CD4-positive, alpha-beta T cell treated with Interleukin-12 subunit alpha and Interleukin-12 subunit beta, for 1 hour (primary cell): ENCODE measurements at regions not wholly inside any gene's neighbourhood (a gene's known extent, or its start where the extent isn't known, plus 50 kb on each side); places are given as distances from the start of the nearest gene placed in this dataset.
"Not testable (repeated sequence)": the region's sequence is repeated elsewhere in the genome, so short reads cannot be mapped to it uniquely, and the experiment has no call there.

Experiments
- DNase-seq: peaks from one replicate; pipeline ENCODE4 v3.0.0-alpha.2; 2020

DNA sequence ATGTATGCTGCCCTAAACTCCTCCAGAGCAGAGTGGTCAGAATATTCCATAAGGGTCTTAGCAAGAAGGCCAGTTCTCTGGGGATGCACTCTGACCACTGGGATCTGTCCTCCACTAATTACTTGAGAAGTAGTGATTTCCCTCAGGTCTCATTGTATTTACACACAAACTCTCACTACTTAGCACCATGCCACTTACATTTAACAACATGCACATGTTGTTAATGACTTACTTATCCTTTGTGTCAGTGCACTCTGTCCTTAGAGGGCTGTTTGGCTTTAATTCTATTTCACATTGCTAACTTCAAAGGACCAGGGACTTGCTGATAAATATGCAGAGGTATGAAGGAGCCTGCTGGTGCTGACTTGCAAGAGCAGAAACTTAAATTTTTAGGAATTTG is 1415.5 kb upstream of the ACVR2A start:
- no peak for DNase-seq

DNA sequence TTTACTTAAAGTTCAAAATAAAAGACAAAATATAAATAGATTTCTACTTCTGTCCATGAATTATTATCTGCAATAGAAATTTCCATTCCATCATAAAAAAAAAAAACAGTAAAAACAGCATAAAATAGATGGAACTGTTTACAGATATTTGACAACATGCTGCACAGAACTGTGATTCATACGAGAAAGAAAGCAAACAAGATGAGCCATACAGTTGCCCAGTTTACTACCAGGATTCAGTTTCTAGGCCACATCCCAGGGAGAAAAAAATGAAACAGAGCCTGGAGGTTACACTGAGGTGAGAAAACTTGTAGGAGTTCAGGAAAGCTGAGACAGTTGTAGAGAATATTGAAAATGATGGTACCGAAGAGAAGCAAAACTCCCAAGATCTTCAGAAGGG is 1426.9 kb upstream of the ACVR2A start:
- DNase-seq, result no peak

DNA sequence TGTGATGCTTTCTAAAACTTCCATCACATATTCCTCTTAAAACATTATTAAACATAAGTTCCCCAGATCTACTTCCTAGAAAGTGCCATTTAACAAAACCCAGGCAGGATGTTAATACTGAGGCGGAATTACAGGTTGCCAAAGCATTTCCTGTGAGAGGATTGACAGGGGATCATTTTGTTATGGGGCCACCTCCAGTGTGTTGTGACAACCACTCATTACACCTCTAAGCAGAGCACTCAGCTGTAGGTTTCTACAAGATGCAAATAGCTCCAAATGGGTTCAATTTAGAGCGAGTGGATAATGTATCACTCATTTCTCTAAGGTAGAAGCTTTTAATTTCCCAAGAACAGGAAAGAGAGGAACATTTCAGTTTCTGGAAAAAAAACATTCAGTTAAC is 1429.5 kb upstream of the ACVR2A start:
- DNase-seq, result no peak

DNA sequence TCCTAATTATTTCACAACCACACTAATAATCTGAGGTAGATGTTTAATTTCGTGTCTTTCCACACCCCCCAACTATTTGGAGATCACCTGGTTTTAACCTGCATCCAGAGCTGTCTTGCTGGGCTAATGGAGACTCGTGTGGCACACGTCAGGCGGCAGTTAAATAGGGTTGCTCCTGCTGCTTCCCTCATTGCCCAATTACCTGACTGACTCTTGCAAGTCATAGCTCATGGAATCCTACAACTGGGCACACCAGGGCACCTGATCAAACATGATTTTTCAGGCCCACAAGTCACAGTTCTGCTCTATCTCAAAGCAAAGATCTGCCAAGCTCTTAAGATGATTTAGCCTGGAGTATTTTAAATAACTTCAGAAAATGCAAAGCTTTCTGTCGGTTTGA is 1430.4 kb upstream of the ACVR2A start:
- DNase-seq, result no peak

DNA sequence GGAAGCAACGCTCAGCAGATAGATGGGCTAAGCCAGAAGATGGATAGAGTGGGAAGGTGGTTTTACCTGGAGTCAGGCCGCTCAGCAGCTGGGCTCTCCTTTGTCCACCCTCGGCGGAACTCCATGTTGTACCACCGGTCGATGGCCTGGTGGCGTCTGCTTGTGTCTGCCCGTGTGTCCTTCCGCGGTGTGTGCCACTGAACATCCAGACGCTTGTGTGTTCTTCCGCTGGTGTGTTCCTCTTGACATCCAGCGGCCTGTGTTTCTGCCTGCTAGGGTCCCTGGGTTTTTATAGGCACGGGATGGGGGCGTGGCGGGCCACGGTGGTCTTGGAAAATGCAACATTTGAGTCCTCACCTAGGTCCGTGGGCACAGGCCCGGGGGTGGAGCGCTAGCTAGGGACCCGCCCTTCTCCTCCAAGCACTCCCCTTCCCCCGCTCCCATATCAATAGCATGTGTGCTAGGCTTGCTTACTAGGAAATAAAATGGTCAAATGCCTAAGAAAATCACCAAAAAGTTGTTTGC is 1431.7 kb upstream of the ACVR2A start:
- no peak for DNase-seq

DNA sequence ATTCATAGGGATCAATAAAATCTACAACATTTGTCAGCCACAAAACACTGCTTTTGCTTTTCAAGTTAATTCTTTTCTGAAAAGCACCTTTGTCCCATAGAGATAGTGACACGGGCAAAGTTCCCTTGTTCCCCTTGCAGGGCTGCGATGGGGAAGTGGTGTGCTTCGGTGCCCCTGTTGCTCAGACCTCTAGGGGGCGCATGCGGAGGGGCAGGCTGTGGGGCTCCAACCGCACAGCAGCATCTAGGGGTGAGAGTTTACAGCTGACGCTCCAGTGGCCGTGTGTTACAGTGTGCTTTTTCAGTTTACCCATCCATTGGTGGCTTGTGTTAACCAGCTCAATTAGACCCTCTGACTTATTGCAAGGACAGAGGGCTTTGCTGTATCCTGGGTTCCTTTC is 1432.2 kb upstream of the ACVR2A start:
- DNase-seq, result no peak

DNA sequence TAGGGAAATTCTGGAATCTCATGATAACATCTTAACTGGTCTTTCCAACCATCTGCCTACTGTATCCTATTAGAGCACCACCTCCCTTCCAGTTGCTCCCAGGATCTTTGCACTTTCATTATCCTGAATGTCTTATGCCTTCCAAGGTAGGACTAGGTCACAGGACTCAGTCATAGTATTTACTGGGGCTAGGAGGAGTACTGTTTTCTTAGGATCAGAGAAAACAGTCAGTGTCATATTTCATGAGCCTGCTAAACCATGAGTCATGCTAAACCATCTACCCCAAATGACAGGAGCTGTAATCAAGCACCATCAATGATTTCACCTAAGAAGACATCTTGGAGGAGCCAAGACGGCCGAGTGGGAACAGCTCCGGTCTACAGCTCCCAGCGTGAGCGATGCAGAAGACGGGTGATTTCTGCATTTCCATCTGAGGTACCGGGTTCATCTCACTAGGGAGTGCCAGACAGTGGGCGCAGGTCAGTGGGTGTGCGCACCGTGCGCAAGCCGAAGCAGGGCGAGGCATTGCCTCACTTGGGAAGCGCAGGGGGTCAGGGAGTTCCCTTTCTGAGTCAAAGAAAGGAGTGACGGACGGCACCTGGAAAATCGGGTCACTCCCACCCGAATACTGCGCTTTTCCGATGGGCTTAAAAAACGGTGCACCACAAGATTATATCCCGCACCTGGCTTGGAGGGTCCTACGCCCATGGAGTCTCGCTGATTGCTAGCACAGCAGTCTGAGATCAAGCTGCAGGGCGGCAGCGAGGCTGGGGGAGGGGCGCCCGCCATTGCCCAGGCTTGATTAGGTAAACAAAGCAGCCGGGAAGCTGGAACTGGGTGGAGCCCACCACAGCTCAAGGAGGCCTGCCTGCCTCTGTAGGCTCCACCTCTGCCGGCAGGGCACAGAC is 1439.2 kb upstream of the ACVR2A start:
- DNase-seq, result not testable (repeated sequence)

DNA sequence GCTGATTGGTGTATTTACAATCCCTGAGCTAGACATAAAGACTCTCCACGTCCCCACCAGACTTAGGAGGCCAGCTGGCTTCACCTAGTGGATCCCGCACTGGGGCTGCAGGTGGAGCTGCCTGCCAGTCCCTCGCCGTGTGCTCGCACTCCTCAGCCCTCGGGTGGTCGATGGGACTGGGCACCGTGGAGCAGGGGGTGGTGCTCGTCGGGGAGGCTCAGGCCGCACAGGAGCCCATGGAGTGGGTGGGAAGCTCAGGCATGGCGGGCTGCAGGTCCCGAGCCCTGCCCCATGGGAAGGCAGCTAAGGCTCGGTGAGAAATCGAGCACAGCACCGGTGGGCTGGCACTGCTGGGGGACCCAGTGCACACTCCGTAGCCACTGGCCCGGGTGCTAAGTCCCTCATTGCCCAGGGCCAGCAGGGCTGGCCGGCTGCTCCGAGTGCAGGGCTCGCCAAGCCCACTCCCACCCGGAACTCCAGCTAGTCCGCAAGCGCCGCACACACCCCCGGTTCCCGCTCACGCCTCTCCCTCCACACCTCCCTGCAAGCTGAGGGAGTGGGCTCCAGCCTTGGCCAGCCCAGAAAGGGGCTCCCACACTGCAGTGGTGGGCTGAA is 1441.2 kb upstream of the ACVR2A start:
- not testable (repeated sequence) for DNase-seq

DNA sequence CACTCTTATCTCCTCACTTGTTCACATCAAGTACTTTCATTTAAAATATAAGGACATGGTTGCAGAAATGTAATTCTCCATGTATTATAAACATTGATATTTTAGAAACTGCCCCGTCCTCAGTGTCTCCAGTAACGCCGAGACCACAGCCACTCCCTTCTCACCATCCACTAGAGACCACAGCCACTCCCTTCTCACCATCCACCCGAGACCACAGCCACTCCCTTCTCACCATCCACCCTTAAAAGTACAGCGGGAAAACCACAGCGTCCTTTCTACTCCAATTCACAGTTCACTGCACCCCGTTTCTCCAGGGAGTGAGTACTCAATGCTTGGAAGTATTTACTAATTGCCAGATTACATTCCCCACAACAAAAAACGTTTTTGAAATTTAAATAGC is 1452.2 kb upstream of the ACVR2A start:
- DNase-seq, result no peak

DNA sequence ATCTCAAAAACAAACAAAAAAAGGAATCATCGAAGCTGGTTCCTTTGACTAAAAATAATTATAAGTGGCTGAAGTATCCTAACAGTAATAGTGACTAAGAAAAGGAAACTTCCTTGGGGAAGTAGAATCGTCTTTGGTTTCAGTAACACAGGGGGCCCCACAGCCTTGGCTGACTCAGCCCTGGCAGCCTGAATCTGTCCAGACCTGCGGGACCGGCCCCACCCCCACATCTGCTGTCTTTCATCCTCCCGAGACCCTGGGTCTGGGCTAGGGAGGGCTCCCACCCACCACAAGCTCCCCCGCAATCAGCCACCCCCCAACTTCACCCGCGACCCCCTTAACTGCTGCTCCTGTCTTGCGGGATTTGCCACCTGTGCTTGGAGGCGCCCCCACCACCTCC is 1452.6 kb upstream of the ACVR2A start:
- DNase-seq, result no peak

DNA sequence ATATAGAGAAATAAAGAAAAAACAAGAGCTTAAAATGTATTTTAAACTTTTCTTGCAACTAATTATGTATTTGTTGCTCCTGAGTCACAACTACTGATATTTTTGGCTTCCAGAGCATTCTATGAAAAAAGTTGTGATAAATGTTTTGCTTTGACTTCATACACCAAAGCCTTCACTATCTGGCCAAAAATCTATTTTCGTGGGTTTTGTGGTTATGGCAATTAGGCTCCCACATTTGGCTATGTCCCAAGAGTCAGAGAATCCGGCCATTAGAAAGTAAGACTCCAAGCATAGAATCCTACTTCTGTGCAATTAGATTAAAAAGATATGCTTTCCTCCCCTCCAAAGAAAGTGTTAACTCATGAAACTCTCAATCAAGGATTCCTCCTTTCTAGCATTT is 1456.1 kb upstream of the ACVR2A start:
- no peak for DNase-seq

DNA sequence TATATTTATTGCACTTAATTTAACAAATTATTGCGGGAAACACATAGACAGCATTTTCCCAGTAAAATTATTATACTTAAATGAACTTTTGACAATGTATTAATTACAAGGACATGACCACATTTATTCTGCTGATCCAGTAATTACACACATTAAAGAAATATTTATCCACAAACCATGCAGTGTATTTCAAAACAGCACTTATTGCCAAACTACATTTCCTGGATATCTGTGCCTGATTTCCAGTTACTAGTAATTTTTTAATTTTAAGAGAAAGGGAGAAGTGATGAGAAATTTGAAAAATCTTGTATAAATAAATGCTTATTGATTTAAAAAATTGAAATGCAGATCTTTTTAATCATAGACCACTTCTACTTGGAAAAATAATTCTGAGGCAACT is 1458.7 kb upstream of the ACVR2A start:
- DNase-seq, result no peak

DNA sequence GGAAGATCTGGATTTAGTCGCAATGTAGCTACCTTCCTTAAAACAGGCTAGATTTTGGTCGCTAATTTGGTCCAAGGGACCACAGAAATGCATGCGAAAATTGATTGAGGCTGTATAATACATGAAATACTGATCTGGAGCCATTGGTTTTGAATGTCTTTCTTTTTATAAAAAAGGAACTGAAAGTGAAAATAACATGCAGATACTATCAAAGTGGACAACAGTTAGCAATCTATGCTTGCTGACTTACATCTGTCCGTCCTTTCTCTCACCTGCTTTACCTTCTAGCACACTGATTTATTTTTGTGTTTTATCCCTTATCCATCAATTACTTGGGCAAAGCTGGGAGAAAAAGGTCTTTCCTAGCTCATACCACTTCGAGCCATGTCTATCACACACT is 1459.8 kb upstream of the ACVR2A start:
- no peak for DNase-seq

DNA sequence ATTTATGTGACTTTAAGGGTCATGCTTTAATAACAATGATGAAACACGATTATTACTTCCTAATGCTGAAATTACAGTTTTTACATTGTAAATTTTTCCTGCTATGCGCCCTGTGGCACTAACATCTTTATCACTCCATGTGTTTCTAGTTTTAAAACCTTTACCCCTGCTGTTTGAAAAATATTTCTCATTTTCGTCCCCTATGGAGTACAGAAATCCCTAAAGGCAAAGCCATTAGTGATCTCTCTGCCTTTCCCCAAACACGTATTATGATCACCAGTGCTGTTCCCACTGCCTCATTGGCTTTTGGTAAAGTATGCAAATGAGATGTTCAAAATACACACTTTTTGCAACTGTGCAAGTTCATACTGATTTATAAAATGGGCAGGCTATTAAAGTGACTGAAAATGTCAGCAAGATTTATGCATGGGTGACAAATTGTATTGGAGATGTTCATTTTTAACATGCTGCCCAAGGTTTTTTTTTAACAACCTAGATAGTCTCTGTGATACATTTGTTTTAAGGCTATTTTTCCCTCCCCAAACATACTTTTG is 1468.2 kb upstream of the ACVR2A start:
- DNase-seq, result no peak

DNA sequence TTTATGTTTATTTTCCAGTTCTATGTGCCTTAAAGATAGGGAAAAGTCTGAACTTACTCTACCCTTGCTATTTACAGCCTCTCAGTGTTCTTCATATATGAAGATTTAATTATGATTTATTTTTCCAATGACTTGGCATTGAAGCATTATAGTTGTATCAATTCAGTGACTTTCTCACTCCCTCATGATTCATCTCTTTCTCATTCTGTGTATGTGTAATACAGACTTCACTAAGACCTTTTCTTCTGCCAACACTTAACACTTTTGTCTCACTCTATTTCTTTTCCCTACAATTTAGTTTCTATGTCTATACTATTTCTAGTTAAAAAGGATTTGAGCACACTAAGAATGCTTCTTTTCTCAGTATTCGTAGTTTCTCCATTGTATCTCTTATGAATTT is 1470.3 kb upstream of the ACVR2A start:
- DNase-seq, result no peak

DNA sequence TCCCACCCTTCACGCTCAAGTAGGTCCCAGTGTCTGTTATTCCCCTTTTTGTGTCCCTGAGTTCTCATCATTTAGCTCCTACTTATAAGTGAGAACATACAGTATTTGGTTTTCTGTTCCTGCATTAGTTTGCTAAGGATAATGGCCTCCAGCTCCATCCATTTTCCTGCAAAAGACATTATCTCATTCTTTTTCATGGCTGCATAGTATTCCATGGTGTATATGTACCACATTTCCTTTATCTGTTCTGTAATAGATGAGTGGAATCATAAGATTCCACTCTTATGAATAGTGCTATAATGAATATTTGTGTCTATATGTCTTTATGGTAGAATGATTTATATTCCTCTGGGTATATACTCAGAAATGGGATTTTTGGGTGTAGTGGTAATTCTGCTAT is 1473.5 kb upstream of the ACVR2A start:
- DNase-seq, result not testable (repeated sequence)

DNA sequence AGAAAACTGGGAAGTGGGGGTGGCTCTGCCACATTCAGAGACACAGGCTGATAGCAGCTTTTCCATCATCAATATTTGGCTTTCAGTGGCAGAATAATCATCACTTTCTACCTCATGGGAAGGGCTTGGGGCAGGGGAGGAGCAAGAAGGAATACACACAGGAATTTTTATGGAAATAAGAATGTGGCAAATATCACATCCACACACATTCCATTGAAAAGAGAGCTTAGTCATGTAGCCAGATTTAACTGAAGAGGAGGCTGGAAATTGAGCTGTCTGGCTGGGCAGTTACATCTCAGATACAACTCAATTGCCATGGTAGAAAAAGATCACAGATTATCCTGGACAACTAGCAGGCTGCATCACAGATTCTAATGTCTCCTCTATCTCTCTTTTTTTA is 1474.0 kb upstream of the ACVR2A start:
- no peak for DNase-seq

DNA sequence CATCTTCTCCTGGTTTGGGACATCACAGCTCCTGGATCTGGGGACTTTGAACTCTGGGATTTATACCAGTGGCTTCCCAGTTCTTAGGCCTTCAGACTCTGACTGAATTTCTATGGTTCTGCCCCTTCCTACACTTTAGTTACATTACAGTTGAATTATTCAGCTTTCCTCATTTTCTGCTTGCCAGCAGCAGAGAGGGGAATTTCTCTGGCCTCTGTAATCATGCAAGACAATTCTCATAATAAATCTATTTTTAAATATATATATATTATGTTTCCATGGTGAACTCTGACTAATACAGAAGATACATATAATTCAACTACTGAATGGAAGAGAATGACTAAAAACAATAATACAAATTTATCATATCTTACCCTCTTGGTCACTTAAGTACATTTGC is 1478.6 kb upstream of the ACVR2A start:
- no peak for DNase-seq

DNA sequence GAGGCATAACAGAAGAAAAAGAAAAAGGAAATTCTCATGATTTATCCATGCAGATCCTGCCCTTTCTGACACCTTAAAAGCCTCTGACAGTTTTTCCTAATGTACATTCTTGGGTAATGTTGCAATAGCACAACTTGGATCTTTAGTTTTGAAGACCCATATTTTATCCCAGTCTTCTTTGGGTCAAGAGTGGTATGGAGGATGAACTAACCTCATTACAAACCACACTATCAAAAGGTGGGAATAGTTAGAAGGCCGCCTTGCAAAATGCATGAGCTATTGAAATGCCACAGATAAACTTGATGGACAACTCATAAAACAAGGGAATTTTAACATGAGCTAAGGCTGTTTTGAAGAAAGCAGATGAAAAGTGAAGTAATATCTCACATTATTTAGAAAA is 1479.8 kb upstream of the ACVR2A start:
- DNase-seq, result no peak

DNA sequence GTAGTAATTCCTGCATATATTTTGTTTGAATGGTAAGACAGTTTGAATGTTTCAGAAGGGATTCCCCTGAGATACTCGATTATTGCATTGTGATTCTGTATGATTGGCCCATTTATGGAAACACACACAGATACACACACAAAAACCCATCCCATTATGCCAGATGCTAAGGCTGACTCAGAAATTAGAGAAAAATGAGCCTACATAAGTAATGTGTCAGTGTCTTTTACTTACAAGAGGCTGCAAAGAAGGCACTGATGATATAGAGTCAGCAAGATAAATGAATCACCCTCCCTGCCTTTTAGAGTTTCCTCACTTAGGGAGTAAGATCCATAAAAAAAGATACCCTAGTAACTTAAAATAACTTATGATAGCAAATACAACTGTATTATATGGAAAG is 1481.1 kb upstream of the ACVR2A start:
- DNase-seq, result no peak

DNA sequence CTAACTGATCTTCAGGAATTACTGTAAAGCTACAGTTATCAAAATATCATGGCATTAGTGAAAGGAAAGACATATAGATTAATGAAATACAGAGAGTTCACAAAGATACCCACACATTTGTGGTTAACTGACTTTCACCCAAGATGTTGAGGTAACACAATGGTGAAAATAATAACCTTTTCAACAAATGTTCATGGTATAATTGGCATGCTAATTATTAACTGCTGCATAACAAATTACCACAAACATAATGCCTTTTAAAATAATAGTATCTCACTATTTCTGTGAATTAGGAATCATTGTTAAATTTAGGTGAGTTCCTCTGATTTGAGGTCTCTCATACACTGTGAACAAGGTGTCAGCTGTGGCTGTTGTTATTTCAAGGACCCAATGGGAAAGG is 1493.1 kb upstream of the ACVR2A start:
- DNase-seq, result no peak

DNA sequence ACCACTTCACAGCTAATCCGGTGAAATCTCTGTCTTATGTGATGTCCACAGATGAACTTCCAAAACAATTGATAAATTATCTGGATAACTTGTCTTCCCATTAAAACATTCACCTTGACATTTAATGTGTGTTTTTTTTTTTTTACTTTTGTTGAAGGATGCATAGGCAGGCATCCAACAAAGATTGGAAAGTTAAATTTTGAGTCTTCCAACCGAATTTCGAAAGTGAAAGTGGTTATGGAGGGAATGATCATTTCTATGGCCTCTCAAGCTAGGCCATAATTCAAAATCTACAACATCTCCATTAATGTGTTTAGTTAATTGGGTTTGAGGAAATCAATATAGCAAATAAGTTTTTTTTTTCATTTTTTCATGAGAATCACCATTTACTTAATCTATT is 1495.5 kb upstream of the ACVR2A start:
- DNase-seq, result no peak

DNA sequence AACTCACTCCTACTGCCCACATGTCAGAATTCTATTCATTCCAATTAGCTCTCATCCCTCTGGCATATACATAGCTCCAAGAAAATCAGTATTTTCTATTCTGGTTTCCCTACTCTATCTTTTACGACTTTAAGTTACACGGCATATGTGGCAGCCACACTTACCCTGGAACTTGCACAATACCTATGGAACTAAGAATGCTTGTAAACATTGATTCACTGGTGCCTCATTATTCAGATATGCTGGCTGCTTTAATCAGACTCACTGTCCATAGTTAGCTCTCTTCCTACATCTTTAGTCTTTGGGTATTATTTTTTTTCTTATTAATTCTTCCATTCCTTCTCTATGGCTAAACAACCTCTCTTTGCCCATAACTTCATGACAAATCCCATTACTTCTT is 1519.9 kb upstream of the ACVR2A start:
- no peak for DNase-seq

DNA sequence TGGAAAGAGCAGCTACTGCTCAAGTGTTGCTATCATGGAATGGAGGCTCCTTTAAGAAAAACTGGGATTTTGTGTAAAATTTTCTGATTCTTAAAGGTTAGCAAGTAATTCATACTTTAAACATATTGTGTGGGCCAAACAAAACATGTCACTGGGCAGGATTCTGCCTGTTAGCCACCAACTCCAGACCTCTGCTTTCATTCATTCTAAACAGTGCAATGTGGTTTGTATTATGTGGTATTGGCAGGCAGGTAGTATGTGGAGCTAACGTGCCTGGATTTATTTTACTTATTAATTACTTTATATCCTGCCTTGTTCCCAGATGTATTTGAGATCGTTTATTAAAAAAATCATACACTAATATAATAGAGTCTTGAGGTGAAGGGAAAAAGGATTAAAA is 1521.3 kb upstream of the ACVR2A start:
- DNase-seq, result no peak
